CD4-positive, alpha-beta memory T cell (primary cell): ENCODE measurements at regions not wholly inside any gene's neighbourhood (a gene's known extent, or its start where the extent isn't known, plus 50 kb on each side); places are given as distances from the start of the nearest gene placed in this dataset.

Experiments used
- CTCF ChIA-PET: fragments of 350-600 bp; sonication (Branson Sonifier 250); formaldehyde crosslinking; loops from one replicate; lab custom pipeline; 2021; ENCODE audit warnings: inconsistent platforms; ENCODE audit not compliant: partially characterized antibody; lab: Charles Lee
- POLR2A ChIA-PET: fragments of 350-600 bp; sonication (Branson Sonifier 250); formaldehyde crosslinking; loops from one replicate; lab custom pipeline; 2021; ENCODE audit not compliant: partially characterized antibody; lab: Charles Lee
- DNase-seq, 5 donors: peaks; one replicate each; pipeline versions ENCODE4 v3.0.0 to v3.0.0-alpha.2; 2020 to 2022; ENCODE audit warnings: mixed read lengths in 1 of 5
- H3K27ac ChIP-seq: one replicate; pipeline ENCODE4 v1.7.0; 2013; ENCODE audit warnings: low read depth, low read length
- H3K27me3 ChIP-seq: 2 replicates; pipeline ENCODE4 v1.7.0; 2013; ENCODE audit warnings: mild to moderate bottlenecking, low read length, moderate library complexity; ENCODE audit not compliant: insufficient read depth
- H3K36me3 ChIP-seq: 2 replicates; pipeline ENCODE4 v1.7.0; 2013; ENCODE audit warnings: mild to moderate bottlenecking, low read length, moderate library complexity; ENCODE audit not compliant: insufficient read depth
- H3K4me1 ChIP-seq: 2 replicates; pipeline ENCODE4 v1.7.0; 2013; ENCODE audit warnings: mild to moderate bottlenecking, low read length, moderate library complexity; ENCODE audit not compliant: insufficient read depth
- H3K4me3 ChIP-seq, 2 donors: one replicate each; pipeline ENCODE4 v1.7.0; 2013; ENCODE audit warnings: low read length in 2 of 2, mild to moderate bottlenecking in 1 of 2
- H3K9me3 ChIP-seq, 2 donors: one replicate each; pipeline ENCODE4 v1.7.0; 2013; ENCODE audit warnings: low read length in 2 of 2, control low read depth in 1 of 2; ENCODE audit not compliant: control insufficient read depth in 1 of 2
- H3K27ac Mint-ChIP-seq, 7 donors: one replicate each; pipeline ENCODE4 v1.8.0; 2020 to 2021; ENCODE audit warnings: mixed read lengths in 7 of 7, mild to moderate bottlenecking in 6 of 7, inconsistent platforms in 3 of 7, moderate library complexity in 3 of 7
- H3K27me3 Mint-ChIP-seq, 2 donors: one replicate each; pipeline ENCODE4 v1.8.0; 2020 to 2021; ENCODE audit warnings: mixed read lengths in 2 of 2
- H3K36me3 Mint-ChIP-seq, 2 donors: one replicate each; pipeline ENCODE4 v1.8.0; 2020 to 2021; ENCODE audit warnings: mixed read lengths in 2 of 2, inconsistent platforms in 1 of 2, mild to moderate bottlenecking in 1 of 2
- H3K4me1 Mint-ChIP-seq, 4 donors: one replicate each; pipeline ENCODE4 v1.8.0; 2020 to 2021; ENCODE audit warnings: mixed read lengths in 4 of 4, mild to moderate bottlenecking in 1 of 4
- H3K4me3 Mint-ChIP-seq, 8 donors: one replicate each; pipeline ENCODE4 v1.8.0; 2020 to 2021; ENCODE audit warnings: mixed read lengths in 8 of 8, mild to moderate bottlenecking in 7 of 8, moderate library complexity in 6 of 8, inconsistent platforms in 3 of 8
- H3K9me3 Mint-ChIP-seq, 8 donors: one replicate each; pipeline ENCODE4 v1.8.0; 2020 to 2021; ENCODE audit warnings: mixed read lengths in 8 of 8, mild to moderate bottlenecking in 5 of 8, inconsistent platforms in 3 of 8, moderate library complexity in 1 of 8
- intact Hi-C: fragments of 100-400 bp; cut with micrococcal nuclease; formaldehyde crosslinking; loops from one replicate; pipeline ENCODE4 v1.15.1; 2023

DNA sequence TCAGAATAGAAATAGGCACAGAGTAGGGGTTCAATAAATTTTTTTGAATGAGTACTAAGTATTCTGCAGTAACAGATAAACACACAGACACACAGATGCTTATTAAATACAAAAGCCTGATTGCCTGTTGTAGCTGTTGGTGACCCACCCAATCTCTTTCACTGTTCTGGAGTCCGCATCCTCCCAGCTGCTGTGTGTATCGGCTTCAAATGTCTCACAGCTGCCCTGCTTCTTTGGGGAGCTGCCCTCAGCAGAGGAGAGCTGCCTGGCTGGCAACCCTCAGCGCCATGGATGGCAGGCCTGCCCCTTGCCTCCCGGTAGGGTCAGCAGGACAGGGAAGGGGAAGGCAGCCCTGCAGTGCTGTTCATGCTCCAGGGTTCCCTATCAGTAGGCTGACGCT, 50.5 kb upstream of the PRNP start:
- Histone ChIP-seq H3K4me1 (no peaks in the 10 kb centered on the region), H3K9me3 (no peaks in the 10 kb centered on the region)
- peaks cover 0 to 4% of the 10 kb centered on the region in 2 donors for H3K27me3 Mint-ChIP-seq

DNA sequence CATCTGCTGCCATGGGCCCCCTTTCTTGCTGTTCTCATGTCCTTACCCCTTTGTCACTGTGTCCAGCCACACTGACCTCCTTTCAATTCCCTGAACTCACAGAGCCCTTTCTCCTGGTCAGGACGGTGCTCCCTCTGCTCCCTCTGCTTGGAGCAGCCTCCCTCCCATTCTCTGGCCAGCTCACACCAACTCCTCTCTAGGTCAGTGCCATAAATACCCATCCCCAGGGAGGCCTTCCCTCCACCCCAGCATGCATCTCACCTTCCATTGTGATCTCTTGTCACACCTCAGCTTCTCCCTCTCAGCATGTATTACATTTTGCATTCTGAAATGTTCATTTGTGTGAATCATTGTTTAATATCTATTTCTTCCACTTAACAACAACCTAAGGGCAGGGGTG, 50.9 kb upstream of the PRNP start:
- no peak for DNase-seq
- Histone ChIP-seq H3K27me3 (no peaks in the 10 kb centered on the region), H3K4me3 (no peak overlapping the region), H3K9me3 (no peaks in the 10 kb centered on the region), H3K4me1 (no peaks in the 10 kb centered on the region), H3K36me3 (no peaks in the 10 kb centered on the region), H3K27ac (no peak overlapping the region)
- ChIA-PET POLR2A (no interaction called here), CTCF (interaction anchor here (1.0 kb wide), 1 partner anchor 121 kb away, joined by 3 read pairs; no protein-coding TSS in a partner anchor)
- H3K36me3 Mint-ChIP-seq = no peaks in the 10 kb centered on the region
- H3K9me3 Mint-ChIP-seq = no peaks in the 10 kb centered on the region
- intact Hi-C loops = no loop called here
- no peak overlapping the region for H3K27ac Mint-ChIP-seq
- peaks cover 0 to 2% (median 0%) of the 10 kb centered on the region in 4 donors for H3K4me1 Mint-ChIP-seq
- H3K4me3 Mint-ChIP-seq = no peak overlapping the region
- peaks cover 0 to 4% of the 10 kb centered on the region in 2 donors for H3K27me3 Mint-ChIP-seq

More for the DNA sequence above, 50.5 kb upstream of the PRNP start:
- Mint-ChIP-seq H3K4me1 (peaks cover 0 to 2% (median 0%) of the 10 kb centered on the region in 4 donors), H3K36me3 (no peaks in the 10 kb centered on the region), H3K27ac (no peak overlapping the region), H3K4me3 (no peak overlapping the region), H3K9me3 (no peaks in the 10 kb centered on the region)
- no peak overlapping the region for H3K4me3 ChIP-seq
- no peaks in the 10 kb centered on the region for H3K36me3 ChIP-seq
- CTCF ChIA-PET = no interaction called here
- H3K27ac ChIP-seq = no peak overlapping the region
- no peak for DNase-seq
- intact Hi-C loops = no loop called here
- no peaks in the 10 kb centered on the region for H3K27me3 ChIP-seq
- POLR2A ChIA-PET = no interaction called here

DNA sequence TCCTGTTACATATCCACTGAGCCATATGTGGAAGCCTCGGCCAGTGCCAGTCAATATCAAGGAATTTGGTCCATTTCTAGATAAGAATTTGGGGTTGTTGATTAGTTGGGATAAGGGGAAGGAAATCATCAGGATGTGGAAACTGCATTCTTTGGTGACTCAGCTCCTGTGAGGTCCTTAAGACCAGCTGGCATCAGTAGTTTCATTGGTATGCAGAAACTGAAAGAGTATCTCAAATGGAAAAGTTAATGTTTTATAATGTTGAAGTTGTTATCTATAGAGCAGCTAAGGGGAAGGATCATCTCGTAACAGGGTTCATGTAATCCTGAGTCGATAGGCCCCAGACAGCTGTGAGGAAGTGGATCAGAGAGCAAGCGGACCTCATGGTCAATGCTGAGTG, 52.5 kb upstream of the PRNP start:
- H3K27ac ChIP-seq = no peak overlapping the region
- no peak for DNase-seq
- H3K27ac Mint-ChIP-seq = no peak overlapping the region
- intact Hi-C loops = no loop called here
- H3K36me3 ChIP-seq = no peaks in the 10 kb centered on the region
- H3K9me3 Mint-ChIP-seq = no peaks in the 10 kb centered on the region
- no peaks in the 10 kb centered on the region for H3K9me3 ChIP-seq
- no peak overlapping the region for H3K4me3 ChIP-seq
- POLR2A ChIA-PET = interaction anchor here (0.6 kb wide), 1 partner anchor 1967 kb away, joined by 3 read pairs; no protein-coding TSS in a partner anchor
- H3K4me1 ChIP-seq = no peaks in the 10 kb centered on the region
- H3K27me3 ChIP-seq = no peaks in the 10 kb centered on the region
- H3K4me3 Mint-ChIP-seq = no peak overlapping the region
- no peaks in the 10 kb centered on the region for H3K36me3 Mint-ChIP-seq
- CTCF ChIA-PET = interaction anchor here (1.3 to 2.6 kb wide), 3 partner anchors 25 to 91 kb away, joined by 3 to 10 read pairs (median 4); no protein-coding TSS in a partner anchor
- H3K27me3 Mint-ChIP-seq = peaks cover 0 to 3% of the 10 kb centered on the region in 2 donors
- peaks cover 0 to 2% (median 0%) of the 10 kb centered on the region in 4 donors for H3K4me1 Mint-ChIP-seq

DNA sequence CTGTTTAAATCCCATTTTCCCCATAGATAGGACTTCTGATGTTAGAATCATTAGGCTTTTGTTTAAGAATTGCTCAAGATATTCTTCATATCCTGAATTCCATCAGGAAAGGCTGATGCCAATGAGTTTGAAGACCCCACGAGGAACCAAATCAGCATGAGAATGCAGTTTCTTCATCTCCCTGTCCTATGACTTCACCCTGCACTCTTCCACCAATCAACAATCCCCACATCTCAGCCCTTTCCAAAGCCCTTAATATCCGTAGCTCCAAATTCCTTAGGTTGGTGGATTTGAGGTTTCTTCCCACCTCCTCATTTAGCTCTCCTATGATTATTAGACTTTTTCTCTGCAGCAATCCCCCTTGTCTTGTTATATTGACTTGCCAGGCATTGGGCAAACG, 52.9 kb upstream of the PRNP start:
- ChIA-PET CTCF (interaction anchor here (1.3 to 2.6 kb wide), 3 partner anchors 25 to 92 kb away, joined by 3 to 10 read pairs (median 4); no protein-coding TSS in a partner anchor), POLR2A (interaction anchor here (0.6 kb wide), 1 partner anchor 1966 kb away, joined by 3 read pairs; no protein-coding TSS in a partner anchor)

DNA sequence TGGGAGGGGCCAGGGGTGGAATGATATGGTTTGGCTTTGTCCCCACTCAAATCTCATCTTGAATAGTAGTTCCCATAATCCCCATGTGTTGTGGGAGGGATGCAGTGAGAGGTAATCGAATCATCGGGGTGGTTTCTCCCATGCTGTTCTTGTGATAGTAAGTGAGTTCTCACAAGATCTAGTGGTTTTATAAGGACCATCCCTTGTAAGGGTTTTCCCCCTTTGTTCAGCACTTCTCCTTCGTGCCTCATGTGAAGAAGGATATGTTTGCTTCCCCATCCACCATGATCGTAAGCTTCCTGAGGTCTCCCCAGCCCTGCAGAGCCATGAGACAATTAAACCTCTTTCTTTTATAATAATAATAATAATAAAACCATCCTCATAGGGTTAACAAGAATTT, 53.4 kb upstream of the PRNP start:
- ChIA-PET CTCF (interaction anchor here (0.8 to 2.6 kb wide), 2 partner anchors 19 to 87 kb away, joined by 3 to 10 read pairs; no protein-coding TSS in a partner anchor), POLR2A (no interaction called here)
- intact Hi-C loops = no loop called here
- H3K9me3 Mint-ChIP-seq = no peaks in the 10 kb centered on the region
- H3K27me3 Mint-ChIP-seq = peaks cover 0 to 3% of the 10 kb centered on the region in 2 donors
- H3K27ac Mint-ChIP-seq = no peak overlapping the region
- H3K4me3 Mint-ChIP-seq = no peak overlapping the region
- Histone ChIP-seq H3K9me3 (no peaks in the 10 kb centered on the region), H3K27ac (no peak overlapping the region), H3K36me3 (no peaks in the 10 kb centered on the region), H3K27me3 (no peaks in the 10 kb centered on the region), H3K4me3 (no peak overlapping the region), H3K4me1 (no peaks in the 10 kb centered on the region)
- peaks cover 0 to 2% (median 0%) of the 10 kb centered on the region in 4 donors for H3K4me1 Mint-ChIP-seq
- DNase-seq = no peak
- H3K36me3 Mint-ChIP-seq = no peaks in the 10 kb centered on the region

More for the DNA sequence above, 52.9 kb upstream of the PRNP start:
- Histone ChIP-seq H3K9me3 (no peaks in the 10 kb centered on the region), H3K4me1 (no peaks in the 10 kb centered on the region), H3K4me3 (no peak overlapping the region), H3K36me3 (no peaks in the 10 kb centered on the region), H3K27ac (no peak overlapping the region), H3K27me3 (no peaks in the 10 kb centered on the region)
- Mint-ChIP-seq H3K27ac (no peak overlapping the region), H3K27me3 (peaks cover 0 to 3% of the 10 kb centered on the region in 2 donors), H3K36me3 (no peaks in the 10 kb centered on the region), H3K4me1 (peaks cover 0 to 2% (median 0%) of the 10 kb centered on the region in 4 donors), H3K4me3 (no peak overlapping the region), H3K9me3 (no peaks in the 10 kb centered on the region)
- intact Hi-C loops = no loop called here
- no peak for DNase-seq

DNA sequence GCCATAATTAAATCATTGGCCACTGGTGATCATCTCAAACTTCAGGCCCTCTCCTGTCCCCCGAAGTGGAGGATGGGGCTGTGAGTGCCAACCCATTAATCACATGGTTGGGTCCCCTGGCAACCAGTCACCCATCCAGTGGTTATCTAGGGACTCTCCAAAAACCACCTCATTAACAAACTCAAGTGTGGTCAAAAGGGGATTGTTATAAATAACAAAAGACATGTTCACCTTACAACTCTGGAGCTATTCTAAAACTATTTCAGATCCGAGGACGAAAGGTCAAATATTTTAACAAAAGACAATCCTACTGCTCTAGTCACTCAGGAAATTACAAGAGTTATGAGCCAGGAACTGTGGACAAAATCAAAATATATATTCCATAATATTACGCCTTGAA, 60.0 kb upstream of the PRNP start:
- POLR2A ChIA-PET = no interaction called here
- no peaks in the 10 kb centered on the region for H3K9me3 ChIP-seq
- Mint-ChIP-seq H3K4me3 (no peak overlapping the region), H3K9me3 (peaks cover 0 to 14% (median 3%) of the 10 kb centered on the region in 8 donors), H3K4me1 (no peaks in the 10 kb centered on the region), H3K27me3 (peaks cover 7 to 10% of the 10 kb centered on the region in 2 donors), H3K36me3 (peaks cover 0 to 4% of the 10 kb centered on the region in 2 donors), H3K27ac (no peak overlapping the region)
- H3K4me3 ChIP-seq = no peak overlapping the region
- no peaks in the 10 kb centered on the region for H3K36me3 ChIP-seq
- no peak overlapping the region for H3K27ac ChIP-seq
- H3K4me1 ChIP-seq = no peaks in the 10 kb centered on the region
- no peak for DNase-seq
- H3K27me3 ChIP-seq = no peaks in the 10 kb centered on the region
- intact Hi-C loops = no loop called here
- CTCF ChIA-PET = interaction anchor here (1.3 to 1.6 kb wide), 2 partner anchors 12 to 14 kb away, joined by 3 to 4 read pairs; no protein-coding TSS in a partner anchor

DNA sequence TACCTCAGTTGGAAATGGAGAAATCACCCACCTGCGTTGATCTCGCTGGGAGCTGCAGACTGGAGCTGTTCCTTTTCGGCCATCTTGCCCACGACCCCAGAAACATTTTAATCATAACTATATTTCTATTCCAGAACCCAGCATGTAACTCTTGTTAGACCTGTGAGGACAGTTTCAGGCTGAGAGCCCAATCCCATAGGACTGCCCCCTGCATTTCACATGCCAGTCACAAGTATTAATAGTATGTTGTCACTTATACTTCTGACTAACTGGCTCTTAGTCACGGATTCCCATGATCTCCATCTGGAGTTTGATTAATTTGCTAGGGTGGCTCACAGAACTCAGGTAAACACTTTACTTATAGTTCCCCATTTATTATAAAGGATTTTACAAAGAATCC, 60.6 kb upstream of the PRNP start:
- H3K27ac Mint-ChIP-seq = no peak overlapping the region
- H3K27me3 Mint-ChIP-seq = peaks cover 7 to 10% of the 10 kb centered on the region in 2 donors
- peaks cover 0 to 14% (median 3%) of the 10 kb centered on the region in 8 donors for H3K9me3 Mint-ChIP-seq
- H3K4me1 Mint-ChIP-seq = no peaks in the 10 kb centered on the region
- DNase-seq = no peak
- Histone ChIP-seq H3K27ac (no peak overlapping the region), H3K36me3 (no peaks in the 10 kb centered on the region), H3K4me1 (no peaks in the 10 kb centered on the region), H3K9me3 (no peaks in the 10 kb centered on the region), H3K27me3 (no peaks in the 10 kb centered on the region), H3K4me3 (no peak overlapping the region)
- H3K36me3 Mint-ChIP-seq = peaks cover 0 to 4% of the 10 kb centered on the region in 2 donors
- POLR2A ChIA-PET = no interaction called here
- CTCF ChIA-PET = interaction anchor here (1.3 to 1.6 kb wide), 2 partner anchors 12 to 13 kb away, joined by 3 to 4 read pairs; no protein-coding TSS in a partner anchor
- intact Hi-C loops = no loop called here
- no peak overlapping the region for H3K4me3 Mint-ChIP-seq
